ENCODE measurements at regions not wholly inside any gene's neighbourhood (a gene's known extent, or its start where the extent isn't known, plus 50 kb on each side); places are given as distances from the start of the nearest gene placed in this dataset.
A peak's percentile ranks its signal among the peaks of the same experiment; 100 is the strongest.

GRCh38 chr1:36626435-36626834 is 143.7 kb upstream of the CSF3R start:
- Histone ChIP-seq H2BK20ac (ENCODE audit: low read length) (no peak overlapping the region), H2BK120ac (replicated peaks; ENCODE audit: low read depth, low read length) (no peak overlapping the region), H3K79me1 (ENCODE audit: low read depth, low read length) (no peaks in the 10 kb centered on the region), H3K56ac (replicated peaks; ENCODE audit: insufficient read length, low read depth, low read length) (no peak overlapping the region), H2BK12ac (ENCODE audit: low read depth, low read length) (no peak overlapping the region), H3K27me3 (replicated peaks in 1 of 4; ENCODE audit: control insufficient read depth in 3 of 4, extremely low read depth in 1 of 4, insufficient read depth in 3 of 4, low read length in 3 of 4) (0 out of 7 replicates have a peak, but pooled peaks cover 0 to 2% (median 0%) of the 10 kb centered on the region in 4 experiments), H3K18ac (ENCODE audit: extremely low read depth, low read length) (no peak overlapping the region), H4K91ac (replicated peaks; ENCODE audit: insufficient read length, low read length) (no peak overlapping the region), H3K9me3 (ENCODE audit: insufficient read depth in 2 of 2, low read depth in 1 of 2, low read length in 1 of 2) (peaks cover 4 to 7% of the 10 kb centered on the region in 2 experiments; a peak in 3 of 4 replicates), H2BK5ac (ENCODE audit: low read depth, low read length) (no peak overlapping the region), H3K4me3 (ENCODE audit: extremely low read depth in 1 of 4, insufficient read depth in 2 of 4, low read depth in 3 of 4, low read length in 4 of 4) (no peak overlapping the region), H2AFZ (ENCODE audit: low read length) (no peak overlapping the region), H3K14ac (ENCODE audit: insufficient read length) (no peak overlapping the region), H3K4ac (replicated peaks; ENCODE audit: insufficient read length, low read depth, low read length) (no peak overlapping the region), H3K79me2 (ENCODE audit: control insufficient read depth in 1 of 2, insufficient read depth in 2 of 2, low read length in 2 of 2) (no peaks in the 10 kb centered on the region), H4K5ac (ENCODE audit: insufficient read length, low read depth, low read length) (no peak overlapping the region), H3K4me1 (replicated peaks in 1 of 4; ENCODE audit: control insufficient read depth in 3 of 4, insufficient read depth in 4 of 4, low read length in 3 of 4) (peaks cover 0 to 7% (median 6%) of the 10 kb centered on the region in 4 experiments; a peak in 6 of 7 replicates), H3K9ac (replicated peaks in 1 of 4; ENCODE audit: extremely low read depth in 1 of 4, low read depth in 3 of 4, low read length in 3 of 4) (no peak overlapping the region), H3K27ac (ENCODE audit: low read depth, low read length) (no peak overlapping the region), H4K8ac (ENCODE audit: extremely low read depth, insufficient read depth, low read length) (no peak overlapping the region), H2BK15ac (ENCODE audit: low read length) (no peak overlapping the region), H4K20me1 (replicated peaks in 1 of 2; ENCODE audit: control insufficient read depth in 1 of 2, insufficient read depth in 2 of 2, low read length in 2 of 2) (no peaks in the 10 kb centered on the region), H3K23ac (ENCODE audit: insufficient read length) (no peak overlapping the region), H2AK5ac (ENCODE audit: low read depth, low read length) (no peak overlapping the region), H3K4me2 (ENCODE audit: insufficient read depth in 1 of 2, low read depth in 2 of 2, low read length in 2 of 2) (no peak overlapping the region), H3K23me2 (ENCODE audit: low read depth, low read length) (no peaks in the 10 kb centered on the region; the same call in 1 of the 2 replicates), H3K36me3 (ENCODE audit: control insufficient read depth in 2 of 4, insufficient read depth in 4 of 4, low read length in 3 of 4) (no peaks in the 10 kb centered on the region)
- TF ChIP-seq RFX5 (IDR thresholded peaks at IDR 0.05; ENCODE audit: borderline replicate concordance, low read depth, low read length): no peak
- no peak for TF ChIP-seq TEAD4 (IDR thresholded peaks at IDR 0.05; ENCODE audit: low read depth, low read length)
- TF ChIP-seq KDM1A (IDR thresholded peaks at IDR 0.05; ENCODE audit: borderline replicate concordance, low read length): peak; percentile 62; the same call in 1 of the 2 replicates
- TF ChIP-seq CBX5 (IDR thresholded peaks at IDR 0.05; ENCODE audit: low read depth, low read length): no peak
- POLR2A ChIA-PET (ENCODE audit: partially characterized antibody): no interaction called here
- CTCF ChIA-PET (ENCODE audit: partially characterized antibody): interaction anchor here (0.8 to 25.9 kb wide), 6 partner anchors 10 to 69 kb away, joined by 3 to 303 read pairs (median 4); no protein-coding TSS in a partner anchor
- FAIRE-seq (no peak), DNase-seq (ENCODE audit: low read depth in 1 of 2, low spot score in 2 of 2) (no peak)

Data from H1 (cell line).